ENCODE measurements at regions not wholly inside any gene's neighbourhood (a gene's known extent, or its start where the extent isn't known, plus 50 kb on each side); places are given as distances from the start of the nearest gene placed in this dataset.
A peak's percentile ranks its signal among the peaks of the same experiment; 100 is the strongest.
"Not testable (repeated sequence)": the region's sequence is repeated elsewhere in the genome, so short reads cannot be mapped to it uniquely, and the experiment has no call there.

GRCh38 chr16:52976539-52977167 is 76.0 kb downstream of the CHD9NB start:
- no peak for DNase-seq

GRCh38 chr16:52967744-52968143 is 85.0 kb downstream of the CHD9NB start:
- no peak for DNase-seq

DNA sequence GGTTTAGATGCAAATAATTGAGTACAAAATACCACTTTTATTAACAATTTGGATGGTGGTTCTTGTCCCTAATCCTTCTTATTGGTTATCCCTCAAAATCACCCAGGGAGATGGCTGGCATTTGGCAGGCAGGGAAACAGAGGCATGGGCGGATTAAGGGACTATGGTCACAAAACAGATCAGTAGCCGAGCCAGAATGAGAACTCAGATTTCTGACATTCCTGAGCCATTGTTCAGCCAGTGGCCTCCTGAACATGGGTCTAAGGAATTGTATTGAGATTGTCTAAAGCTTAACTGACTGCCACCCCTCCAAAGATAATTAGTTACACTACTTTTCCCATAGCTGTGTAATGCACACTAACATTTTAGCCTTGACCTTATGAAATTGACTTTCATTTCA is 88.4 kb downstream of the CHD9NB start:
- no peak for DNase-seq

GRCh38 chr16:52963855-52964242 is 88.8 kb downstream of the CHD9NB start:
- no peak for DNase-seq

DNA sequence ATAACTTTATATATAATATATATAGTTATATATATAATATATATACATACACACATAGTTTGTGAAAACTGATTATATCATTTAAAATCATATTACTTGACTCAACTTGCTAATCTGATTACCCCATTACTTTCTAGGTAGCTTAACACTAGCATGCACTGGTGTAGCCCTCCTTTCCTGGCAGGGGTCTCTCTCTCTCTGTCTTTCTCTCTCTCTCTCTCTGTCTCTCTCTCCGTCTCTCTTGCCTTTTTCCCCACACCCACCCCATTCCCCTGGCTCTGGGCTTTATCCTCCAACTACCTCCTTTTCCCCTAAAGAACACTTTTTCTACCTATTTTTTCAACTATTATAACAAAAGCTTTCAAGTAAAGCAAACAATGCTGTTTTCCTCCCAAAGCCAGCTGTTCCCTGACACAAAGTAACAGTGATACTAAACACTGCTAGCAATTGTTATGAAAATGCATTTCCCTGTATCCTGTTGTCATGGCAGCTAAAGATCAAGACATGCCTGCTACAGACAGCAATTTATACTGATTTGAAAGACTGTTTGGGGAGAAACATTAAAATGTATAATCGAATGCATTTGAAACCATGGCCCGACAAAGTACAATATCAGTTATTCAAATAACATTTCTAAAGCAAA is 89.4 kb downstream of the CHD9NB start:
- no peak for DNase-seq

DNA sequence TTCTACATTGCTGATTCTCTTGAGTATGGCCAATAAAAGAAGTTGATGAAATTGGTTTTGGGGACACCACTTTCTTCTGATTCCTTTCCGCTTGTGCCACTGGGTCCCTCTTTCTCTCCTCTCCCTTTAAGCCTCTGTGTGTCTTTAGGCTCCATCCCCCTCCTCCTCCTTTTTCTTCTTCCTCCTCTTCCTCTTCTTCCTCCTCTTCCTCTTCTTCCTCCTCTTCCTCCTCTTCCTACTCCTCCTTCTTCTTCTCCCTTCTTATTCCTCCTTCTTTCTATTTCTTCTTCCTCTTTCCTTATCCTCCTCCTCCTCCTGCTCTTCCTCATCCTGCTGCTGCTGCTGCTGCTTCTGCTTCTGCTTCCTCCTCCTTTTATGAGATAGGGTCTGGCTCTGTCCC is 93.7 kb downstream of the CHD9NB start:
- DNase-seq = no peak

DNA sequence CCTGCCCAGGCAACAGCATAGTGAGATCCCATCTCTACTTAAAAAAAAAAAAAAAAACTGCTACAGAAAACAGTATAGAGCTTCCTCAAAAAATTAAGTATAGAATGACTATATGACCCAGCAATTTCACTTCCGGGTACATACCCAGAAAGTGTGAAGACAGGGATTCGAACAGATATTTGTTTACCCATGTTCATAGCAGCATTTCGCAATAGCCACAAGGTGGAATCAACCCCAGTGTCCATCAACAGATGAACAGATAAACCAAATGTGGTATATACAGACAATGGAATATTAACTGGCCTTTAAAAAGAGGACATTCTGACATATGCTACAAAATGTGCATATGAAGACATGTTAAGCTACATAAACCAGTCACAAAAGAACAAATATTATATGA is 95.5 kb downstream of the CHD9NB start:
- DNase-seq = no peak

GRCh38 chr16:52956044-52956443 is 96.7 kb downstream of the CHD9NB start:
- no peak for DNase-seq

DNA sequence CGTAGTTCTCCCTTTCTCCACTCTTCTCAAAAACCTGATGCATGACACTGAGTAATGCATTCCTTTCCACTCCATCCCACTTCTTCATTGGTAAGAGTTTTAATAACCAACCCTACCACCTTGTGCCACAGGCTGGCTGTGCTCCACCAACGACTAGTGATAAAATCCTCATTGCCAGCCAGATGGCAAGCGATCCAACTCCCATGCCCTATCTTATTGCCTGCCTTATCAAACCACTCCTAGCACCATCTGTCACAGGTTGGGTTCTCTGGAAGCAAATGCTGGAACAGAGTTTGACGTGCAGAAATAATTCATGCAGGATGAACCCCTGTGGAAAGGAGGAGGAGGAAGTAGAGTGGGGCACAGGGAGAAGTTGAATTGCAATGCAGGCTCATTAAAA is 99.5 kb downstream of the CHD9NB start:
- DNase-seq = peak in 1 of 56 donors; percentile 4

DNA sequence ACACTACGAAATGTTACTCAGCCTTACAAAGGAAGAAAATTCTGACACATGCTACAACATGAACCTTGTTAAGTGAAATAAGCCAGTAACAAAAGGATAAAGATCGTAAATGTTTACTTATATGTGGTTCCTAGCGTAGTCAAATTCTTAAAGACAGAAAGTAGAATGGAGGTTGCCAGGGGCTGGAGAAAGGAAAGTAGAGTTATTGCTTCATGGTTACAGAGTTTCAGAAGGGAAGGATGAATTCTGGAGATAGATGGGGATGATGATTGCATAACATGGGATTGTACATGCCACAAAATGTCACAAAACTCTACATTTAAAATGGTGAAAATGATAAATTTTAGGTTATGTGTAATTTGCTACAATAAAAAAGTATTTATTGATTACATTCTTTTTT is 103.8 kb downstream of the CHD9NB start:
- DNase-seq = no peak

- DNase-seq = no peak
Measured at GRCh38 chr16:52932321-52932720, 120.4 kb downstream of the CHD9NB start.

GRCh38 chr16:52929478-52930400 is 123.0 kb downstream of the CHD9NB start:
- no peak for DNase-seq

GRCh38 chr16:52928955-52929354 is 123.7 kb downstream of the CHD9NB start:
- no peak for DNase-seq

DNA sequence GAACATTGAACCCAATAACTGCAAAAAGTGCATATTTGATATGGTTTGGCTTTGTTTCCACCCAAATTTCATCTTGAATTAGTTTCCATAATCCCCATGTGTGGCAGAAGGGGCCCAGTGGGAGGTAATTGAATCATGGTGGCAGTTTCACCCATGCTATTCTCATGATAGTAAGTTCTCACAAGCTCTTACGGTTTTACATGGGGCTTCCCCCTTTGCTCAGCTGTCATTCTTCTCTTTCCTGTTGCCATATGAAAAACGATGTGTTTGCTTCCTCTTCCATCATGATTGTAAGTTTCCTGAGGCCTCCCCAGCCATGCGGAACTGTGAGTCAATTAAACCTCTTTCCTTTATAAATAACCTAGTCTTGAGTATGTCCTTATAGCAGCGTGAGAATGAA is 127.6 kb downstream of the CHD9NB start:
- DNase-seq = no peak

- no peak for DNase-seq
Measured at GRCh38 chr16:52924162-52924561, 128.5 kb downstream of the CHD9NB start.

GRCh38 chr16:52921104-52921503 is 131.6 kb downstream of the CHD9NB start:
- DNase-seq = no peak

- DNase-seq = no peak
Measured at GRCh38 chr16:52920331-52920730, 132.4 kb downstream of the CHD9NB start.

DNA sequence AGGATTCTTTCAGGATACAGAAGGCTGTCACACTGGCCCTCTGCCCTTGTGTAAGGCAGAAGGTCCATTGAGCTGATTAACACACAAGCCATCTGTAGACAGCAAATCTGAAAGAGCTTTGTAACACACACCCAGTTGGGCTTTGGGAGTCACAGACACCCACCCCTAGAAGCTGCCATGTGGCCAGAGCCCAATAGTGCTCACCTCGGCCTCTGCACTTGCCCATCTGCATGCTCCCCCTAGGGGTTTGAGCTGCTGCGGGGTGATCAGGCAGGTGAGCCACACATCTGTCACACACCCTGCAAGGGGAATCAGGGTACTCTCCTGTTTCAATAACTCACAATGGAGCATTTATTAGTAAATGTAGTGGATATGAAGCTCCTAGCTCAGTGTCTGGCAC is 138.3 kb downstream of the CHD9NB start:
- DNase-seq = no peak

DNA sequence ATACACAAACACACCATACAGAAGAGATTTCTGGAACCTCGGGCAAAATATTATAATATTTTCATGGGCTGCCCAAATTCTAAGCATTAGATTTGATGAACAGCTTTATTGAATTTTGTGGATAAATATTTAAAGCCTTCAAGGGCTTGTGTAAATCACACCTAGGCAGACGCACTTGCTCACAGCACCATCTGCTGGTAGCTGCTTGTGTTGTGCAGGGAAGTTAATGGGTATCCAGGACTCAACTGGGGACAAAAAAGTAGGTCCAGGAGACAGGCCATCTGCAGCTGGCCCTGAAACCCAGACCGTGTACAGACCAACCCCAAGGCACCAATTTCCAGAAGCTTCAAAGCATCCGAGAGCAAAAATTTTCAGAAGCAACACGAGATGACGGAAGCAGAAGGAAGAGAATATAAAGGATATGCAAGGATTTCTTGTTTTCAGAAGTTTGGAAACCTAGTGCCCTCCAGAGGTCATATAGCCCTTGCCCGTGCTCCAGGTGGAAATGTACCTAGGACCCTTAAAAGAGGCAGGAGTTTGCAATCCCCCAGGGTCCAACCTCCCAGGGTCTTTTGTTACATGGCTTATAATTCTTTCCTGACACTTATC is 140.0 kb downstream of the CHD9NB start:
- peak in 50 of 56 donors; percentile 2 to 81 (median 36) for DNase-seq

- not testable (repeated sequence) for DNase-seq
Measured at GRCh38 chr16:52908057-52908456, 144.6 kb downstream of the CHD9NB start.

DNA sequence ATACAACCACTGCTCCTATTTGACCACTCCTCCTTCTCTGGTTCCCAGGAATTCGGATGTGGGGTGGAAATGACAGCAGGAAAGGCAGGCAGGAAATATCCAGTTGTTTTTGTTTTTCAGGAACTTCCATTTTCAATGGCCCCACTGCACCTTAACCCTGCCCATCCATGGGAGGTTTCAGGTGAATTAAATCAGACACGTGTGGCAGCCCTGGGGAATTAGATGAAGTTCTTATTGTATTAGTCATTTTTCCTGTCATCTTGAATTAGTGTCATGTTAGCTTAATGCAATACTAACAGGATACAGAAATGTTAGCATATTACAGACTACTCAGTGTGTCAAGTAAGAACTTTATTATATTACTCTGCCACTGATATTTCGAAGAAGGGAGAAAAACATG is 146.4 kb downstream of the CHD9NB start:
- no peak for DNase-seq

All from amygdala (tissue), 56 donors.